Right atrium auricular region (tissue), 2 donors: ENCODE measurements at regions not wholly inside any gene's neighbourhood (a gene's known extent, or its start where the extent isn't known, plus 50 kb on each side); places are given as distances from the start of the nearest gene placed in this dataset.

ENCODE experiments used
- DNase-seq: peaks from one replicate; pipeline ENCODE4 v3.0.0-alpha.2; 2019; ENCODE audit warnings: low spot score
- H3K27ac ChIP-seq, 2 donors: fragments of 200-600 bp; sonication (generic); 1 replicate in 1 of 2; 2 replicates in 1 of 2; pipeline ENCODE4 v1.5.1; 2016 to 2019
- H3K27me3 ChIP-seq, 2 donors: fragments of 200-600 bp; sonication (generic); one replicate each; pipeline versions ENCODE4 v1.5.1 to v1.6.0; 2017 to 2019
- H3K36me3 ChIP-seq: fragments of 200-600 bp; sonication (generic); one replicate; pipeline ENCODE4 v1.5.1; 2016
- H3K4me1 ChIP-seq, 2 donors: fragments of 200-600 bp; sonication (generic); one replicate each; pipeline versions ENCODE4 v1.5.1 to v1.6.0; 2017 to 2019
- H3K4me3 ChIP-seq, 2 donors: fragments of 200-600 bp; sonication (generic); 1 replicate in 1 of 2; 2 replicates in 1 of 2; pipeline ENCODE4 v1.5.1; 2017 to 2019; ENCODE audit warnings: mild to moderate bottlenecking in 1 of 2, moderate library complexity in 1 of 2
- H3K9me3 ChIP-seq, 2 donors: fragments of 200-600 bp; sonication (generic); one replicate each; pipeline ENCODE4 v1.5.1; 2019
- CTCF ChIP-seq, 2 donors: fragments of 200-600 bp; sonication (generic); IDR thresholded peaks; one replicate each; pipeline ENCODE4 v1.5.1; 2019; ENCODE audit warnings: antibody characterized with exemption in 2 of 2

- no peaks in the 10 kb centered on the region for H3K4me1 ChIP-seq
- H3K27me3 ChIP-seq: no peaks in the 10 kb centered on the region
- no peaks in the 10 kb centered on the region for H3K36me3 ChIP-seq
- H3K9me3 ChIP-seq: no peaks in the 10 kb centered on the region
- H3K27ac ChIP-seq: no peak overlapping the region
- H3K4me3 ChIP-seq: no peak overlapping the region
- no peak for TF ChIP-seq CTCF (IDR thresholded peaks at IDR 0.05)
- no peak for DNase-seq
Observed at GRCh38 chr13:112132142-112132541, 65.2 kb downstream of the SOX1 start.

- H3K4me3 ChIP-seq: no peak overlapping the region
- no peaks in the 10 kb centered on the region for H3K27me3 ChIP-seq
- DNase-seq: no peak
- no peak overlapping the region for H3K27ac ChIP-seq
- no peaks in the 10 kb centered on the region for H3K4me1 ChIP-seq
- H3K9me3 ChIP-seq: no peaks in the 10 kb centered on the region
- no peaks in the 10 kb centered on the region for H3K36me3 ChIP-seq
- no peak for TF ChIP-seq CTCF (IDR thresholded peaks at IDR 0.05)
Observed at GRCh38 chr13:112132619-112133018, 65.7 kb downstream of the SOX1 start.

- Histone ChIP-seq H3K27me3 (no peaks in the 10 kb centered on the region), H3K4me1 (no peaks in the 10 kb centered on the region), H3K9me3 (no peaks in the 10 kb centered on the region), H3K27ac (no peak overlapping the region), H3K4me3 (no peak overlapping the region), H3K36me3 (no peaks in the 10 kb centered on the region)
- no peak for TF ChIP-seq CTCF (IDR thresholded peaks at IDR 0.05)
- peak; percentile 28 for DNase-seq
Observed at GRCh38 chr13:112133499-112134390, 66.8 kb downstream of the SOX1 start.

GRCh38 chr13:112134391-112135075 is 67.6 kb downstream of the SOX1 start:
- Histone ChIP-seq H3K4me1 (no peaks in the 10 kb centered on the region), H3K27ac (no peak overlapping the region), H3K27me3 (no peaks in the 10 kb centered on the region), H3K4me3 (no peak overlapping the region), H3K36me3 (no peaks in the 10 kb centered on the region), H3K9me3 (no peaks in the 10 kb centered on the region)
- no peak for TF ChIP-seq CTCF (IDR thresholded peaks at IDR 0.05)
- DNase-seq: peak; percentile 16

GRCh38 chr13:112136095-112136494 is 69.1 kb downstream of the SOX1 start:
- Histone ChIP-seq H3K4me3 (no peak overlapping the region), H3K4me1 (no peaks in the 10 kb centered on the region), H3K36me3 (no peaks in the 10 kb centered on the region), H3K9me3 (no peaks in the 10 kb centered on the region), H3K27me3 (no peaks in the 10 kb centered on the region), H3K27ac (no peak overlapping the region)
- DNase-seq: no peak
- no peak for TF ChIP-seq CTCF (IDR thresholded peaks at IDR 0.05)
